ENCODE measurements at regions not wholly inside any gene's neighbourhood (a gene's known extent, or its start where the extent isn't known, plus 50 kb on each side); places are given as distances from the start of the nearest gene placed in this dataset.
A peak's percentile ranks its signal among the peaks of the same experiment; 100 is the strongest.
"Not testable (repeated sequence)": the region's sequence is repeated elsewhere in the genome, so short reads cannot be mapped to it uniquely, and the experiment has no call there.

DNA sequence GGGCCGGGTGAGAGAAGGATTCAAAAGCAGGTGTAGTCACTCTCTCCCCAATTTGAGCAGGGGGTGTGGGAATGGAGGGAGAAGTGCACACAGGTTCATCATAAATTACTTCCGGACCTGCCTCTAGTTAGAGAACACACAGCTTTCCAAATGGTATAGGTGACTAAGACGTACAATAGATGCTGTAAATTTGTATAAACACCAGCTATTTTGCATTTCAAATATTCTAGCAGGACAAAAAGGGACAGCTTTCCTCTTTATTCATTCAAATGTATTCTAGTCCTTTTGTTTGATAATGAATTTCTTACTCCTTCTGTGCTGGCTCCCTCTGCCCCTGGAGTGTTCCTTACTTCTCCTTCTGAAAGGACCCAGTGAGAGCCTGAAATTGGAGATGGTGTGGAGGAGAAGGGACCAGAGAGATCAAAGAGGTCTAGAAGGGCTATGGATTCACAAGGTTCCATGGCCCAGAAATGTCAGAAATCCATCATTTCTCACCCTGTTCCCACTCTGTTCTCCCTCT, 53.2 kb upstream of the SH3BP4 start:
- no peak for DNase-seq (ENCODE audit: low read depth)

DNA sequence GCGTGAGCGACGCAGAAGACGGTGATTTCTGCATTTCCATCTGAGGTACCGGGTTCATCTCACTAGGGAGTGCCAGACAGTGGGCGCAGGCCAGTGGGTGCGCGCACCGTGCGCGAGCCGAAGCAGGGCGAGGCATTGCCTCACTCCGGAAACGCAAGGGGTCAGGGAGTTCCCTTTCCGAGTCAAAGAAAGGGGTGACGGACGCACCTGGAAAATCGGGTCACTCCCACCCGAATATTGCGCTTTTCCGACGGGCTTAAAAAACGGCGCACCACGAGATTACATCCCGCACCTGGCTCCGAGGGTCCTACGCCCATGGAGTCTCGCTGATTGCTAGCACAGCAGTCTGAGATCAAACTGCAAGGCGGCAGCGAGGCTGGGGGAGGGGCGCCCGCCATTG, 63.4 kb upstream of the SH3BP4 start:
- DNase-seq (ENCODE audit: low read depth): not testable (repeated sequence)

DNA sequence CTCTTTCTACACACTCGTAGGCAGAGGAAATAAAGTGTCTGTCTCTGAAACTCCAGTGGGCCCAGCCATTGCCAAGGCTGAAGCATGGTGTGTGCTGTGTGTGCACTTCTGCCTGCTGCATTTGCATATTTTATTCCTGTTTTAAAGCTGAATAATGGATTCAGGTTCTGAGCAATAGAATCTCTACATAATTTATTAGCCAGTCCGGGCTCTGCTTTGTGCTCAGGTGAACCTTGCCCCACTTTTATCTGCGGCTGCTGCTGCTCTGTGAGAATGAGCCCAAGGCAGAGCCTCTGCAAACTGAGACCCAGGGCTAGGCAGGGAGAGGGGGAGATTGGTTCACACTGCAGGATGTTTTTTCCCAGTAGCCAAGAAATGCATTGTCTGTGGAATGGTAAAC, 64.6 kb upstream of the SH3BP4 start:
- DNase-seq (ENCODE audit: low read depth): no peak

- DNase-seq (ENCODE audit: low read depth): no peak
These were observed 65.9 kb upstream of the SH3BP4 start for GRCh38 chr2:234885886-234886285.

DNA sequence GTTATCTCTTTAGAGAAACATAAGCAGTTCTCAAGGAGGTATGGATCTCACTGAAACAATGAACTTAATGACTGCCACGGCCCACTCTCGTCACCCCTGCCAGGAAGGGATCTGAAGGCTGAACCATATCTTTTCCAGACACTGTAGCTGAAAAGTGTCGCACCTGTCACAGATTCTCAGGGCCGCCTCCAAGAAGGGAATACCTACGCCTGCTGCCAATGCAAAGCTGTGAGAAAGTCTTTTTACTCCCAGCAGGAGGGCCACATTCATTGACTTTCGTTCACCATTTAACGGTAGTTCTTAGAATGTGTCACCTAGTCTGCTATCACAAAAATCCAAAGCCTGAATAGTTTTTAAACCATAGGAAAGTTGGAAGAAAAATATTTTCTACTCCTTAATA, 66.7 kb upstream of the SH3BP4 start:
- DNase-seq (ENCODE audit: low read depth): no peak

DNA sequence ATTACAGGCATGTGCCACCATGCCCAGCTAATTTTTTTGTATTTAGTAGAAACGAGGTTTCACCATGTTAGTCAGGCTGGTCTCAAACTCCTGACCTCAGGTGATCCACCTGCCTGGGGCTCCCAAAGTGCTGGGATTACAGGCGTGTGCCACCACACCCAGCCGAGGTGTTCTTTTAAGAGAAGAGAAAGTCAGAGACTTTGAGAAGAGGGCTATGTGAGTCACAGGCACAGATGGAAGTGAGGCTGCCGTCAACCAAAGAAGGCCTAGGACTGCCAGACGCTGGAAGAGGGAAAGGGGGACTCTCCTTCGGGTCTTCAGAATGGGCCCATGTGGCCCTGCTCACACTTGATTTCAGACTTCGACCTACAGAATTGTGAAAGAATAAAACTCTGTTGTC, 67.2 kb upstream of the SH3BP4 start:
- DNase-seq (ENCODE audit: low read depth): no peak

DNA sequence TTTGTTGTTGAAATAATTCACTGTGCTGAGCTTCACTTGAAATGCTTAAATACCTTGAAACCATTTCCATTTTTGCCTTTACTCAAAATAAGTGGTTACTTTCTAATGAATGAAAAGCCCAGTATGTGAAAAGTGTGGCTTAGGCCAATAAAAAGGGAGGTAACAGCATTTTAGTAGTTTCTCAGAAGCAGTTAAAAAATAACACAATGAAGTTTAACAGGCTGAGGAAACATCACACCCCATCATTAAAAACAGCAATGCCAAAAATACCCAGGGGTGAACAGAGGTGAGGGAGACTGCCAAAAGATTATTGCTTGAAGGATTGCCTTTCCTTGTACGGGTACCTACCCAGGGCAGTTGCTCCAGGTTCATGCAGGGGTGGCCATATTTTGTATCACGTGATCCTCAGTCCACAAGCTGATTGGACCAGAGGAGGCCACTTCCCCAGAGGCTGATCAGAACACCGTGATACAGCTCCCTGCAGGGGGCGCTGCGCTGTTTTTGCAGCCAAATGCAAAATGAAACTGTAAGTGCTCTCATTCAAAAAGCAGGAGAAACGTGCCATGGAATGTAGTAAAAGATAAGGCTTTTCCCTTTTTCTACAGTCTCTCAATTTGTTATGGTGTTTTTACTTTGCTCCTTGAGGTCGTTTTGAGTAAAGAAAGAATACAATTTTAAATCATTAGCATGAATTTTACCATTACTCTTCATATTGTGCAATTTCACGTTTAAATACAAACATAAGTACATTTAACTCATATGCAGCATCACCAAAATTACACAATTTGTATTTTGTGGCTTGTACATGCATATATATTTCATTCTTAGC, 70.2 kb upstream of the SH3BP4 start:
- peak; percentile 24 for DNase-seq (ENCODE audit: low read depth)

- DNase-seq (ENCODE audit: low read depth): no peak
These were observed 71.1 kb upstream of the SH3BP4 start for GRCh38 chr2:234880551-234881211.

GRCh38 chr2:234879671-234880455, 72.0 kb upstream of the SH3BP4 start:
- DNase-seq (ENCODE audit: low read depth): no peak

DNA sequence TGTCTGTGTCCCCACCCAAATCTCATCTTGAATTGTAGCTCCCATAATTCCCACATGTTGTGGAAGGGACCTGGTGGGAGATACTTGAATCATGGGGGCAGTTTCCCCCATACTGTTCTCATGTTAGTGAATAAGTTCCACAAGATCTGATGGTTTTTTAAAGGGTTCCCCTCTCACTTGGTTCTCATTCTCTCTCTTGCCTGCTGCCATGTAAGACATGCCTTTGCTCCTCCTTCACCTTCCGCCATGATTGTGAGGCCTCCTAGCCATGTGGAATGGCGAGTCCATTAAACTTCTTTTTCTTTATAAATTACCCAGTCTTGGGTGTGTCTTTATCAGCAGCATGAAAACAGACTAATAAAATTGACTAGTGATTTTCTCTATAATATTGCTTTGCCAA, 75.2 kb upstream of the SH3BP4 start:
- DNase-seq (ENCODE audit: low read depth): not testable (repeated sequence)

DNA sequence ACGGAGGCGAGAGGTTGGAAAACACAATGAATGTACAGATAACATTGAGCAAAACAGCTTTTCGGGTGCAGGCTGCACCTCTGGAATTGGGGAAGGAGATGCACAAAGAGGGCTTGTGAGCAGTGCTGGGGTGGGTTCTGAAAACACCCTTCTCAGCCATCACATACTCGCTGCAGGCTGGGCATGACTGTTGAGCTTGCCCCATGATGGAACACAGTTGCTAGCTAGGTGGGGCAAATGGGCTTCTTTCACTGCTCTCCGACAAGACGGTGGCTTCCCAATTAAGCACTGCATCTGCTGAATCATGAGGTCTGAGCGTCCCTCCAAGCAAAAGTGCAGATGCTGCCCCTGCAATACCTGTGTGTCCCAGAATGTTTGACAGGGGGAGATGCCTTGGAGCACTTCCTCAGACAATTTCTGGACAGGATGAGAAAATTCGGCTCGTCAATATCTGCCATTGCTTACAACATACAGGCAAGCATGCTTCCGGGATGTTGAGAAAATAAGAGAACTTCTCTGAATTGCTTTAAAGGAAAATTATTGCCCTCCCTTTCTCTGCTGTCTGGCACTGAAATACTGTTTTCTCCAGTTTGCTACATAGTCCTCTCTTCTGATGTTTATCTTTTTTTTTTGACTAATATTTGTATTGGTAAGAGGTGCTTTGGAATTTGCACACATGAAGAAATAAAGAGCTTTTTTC, 77.3 kb upstream of the SH3BP4 start:
- DNase-seq (ENCODE audit: low read depth): no peak

GRCh38 chr2:234873828-234874173, 78.0 kb upstream of the SH3BP4 start:
- no peak for DNase-seq (ENCODE audit: low read depth)

GRCh38 chr2:234873103-234873827, 78.6 kb upstream of the SH3BP4 start:
- no peak for DNase-seq (ENCODE audit: low read depth)

DNA sequence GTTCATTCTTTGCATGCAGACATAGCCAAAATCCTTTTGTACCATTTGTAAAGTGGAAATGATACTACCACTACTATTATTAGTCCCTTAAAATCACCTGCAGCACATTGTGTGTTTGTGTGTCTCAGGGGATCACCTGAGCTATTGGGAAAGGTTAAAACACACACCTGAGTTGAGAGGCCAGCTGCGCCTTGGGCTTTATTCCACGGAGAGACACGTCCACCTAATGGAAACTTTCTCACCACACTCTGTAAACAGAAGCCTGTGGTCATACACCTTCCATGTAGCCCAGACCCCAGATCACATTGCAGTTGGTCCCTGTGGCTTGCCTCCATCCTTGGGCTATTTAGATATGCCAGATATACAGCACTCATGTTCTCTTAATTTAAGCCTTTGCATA, 81.8 kb upstream of the SH3BP4 start:
- no peak for DNase-seq (ENCODE audit: low read depth)

DNA sequence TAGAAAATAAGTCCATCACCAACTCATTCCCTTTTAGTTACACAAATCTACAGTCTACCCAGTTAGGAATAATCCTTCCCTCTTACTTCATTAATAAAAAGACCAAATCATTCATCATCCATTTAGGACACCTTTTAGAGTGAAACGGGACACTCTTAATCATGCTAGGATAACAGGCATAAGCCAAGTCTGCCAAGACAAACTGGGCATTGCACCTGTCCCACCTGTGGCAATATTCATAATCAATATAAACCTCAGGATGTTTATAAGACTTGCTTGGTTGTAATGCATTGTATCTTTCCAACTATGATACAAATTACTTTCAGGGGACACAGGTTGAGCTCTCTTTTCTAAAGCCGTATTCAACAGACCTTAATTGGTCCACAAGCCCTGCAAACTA, 82.7 kb upstream of the SH3BP4 start:
- no peak for DNase-seq (ENCODE audit: low read depth)

DNA sequence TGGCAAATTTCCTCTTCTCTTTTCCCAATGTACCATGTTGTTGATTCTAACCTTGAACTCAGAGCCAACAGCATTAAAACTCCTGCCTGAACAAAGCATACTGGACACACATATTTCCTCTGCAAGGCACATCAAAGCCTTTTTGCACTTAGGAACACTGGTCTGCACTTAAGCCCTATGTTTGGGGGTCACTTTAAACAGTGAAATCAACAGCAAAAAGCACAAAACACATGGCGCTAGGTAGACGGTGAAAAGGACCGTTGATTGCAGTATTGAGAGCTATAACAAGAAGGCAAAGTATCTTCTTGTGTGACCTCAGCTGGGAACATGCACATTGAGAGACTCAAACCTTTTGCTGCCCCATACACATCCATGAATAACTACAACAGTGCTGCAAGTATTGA, 83.9 kb upstream of the SH3BP4 start:
- DNase-seq (ENCODE audit: low read depth): no peak

GRCh38 chr2:234865586-234865985, 86.2 kb upstream of the SH3BP4 start:
- no peak for DNase-seq (ENCODE audit: low read depth)

DNA sequence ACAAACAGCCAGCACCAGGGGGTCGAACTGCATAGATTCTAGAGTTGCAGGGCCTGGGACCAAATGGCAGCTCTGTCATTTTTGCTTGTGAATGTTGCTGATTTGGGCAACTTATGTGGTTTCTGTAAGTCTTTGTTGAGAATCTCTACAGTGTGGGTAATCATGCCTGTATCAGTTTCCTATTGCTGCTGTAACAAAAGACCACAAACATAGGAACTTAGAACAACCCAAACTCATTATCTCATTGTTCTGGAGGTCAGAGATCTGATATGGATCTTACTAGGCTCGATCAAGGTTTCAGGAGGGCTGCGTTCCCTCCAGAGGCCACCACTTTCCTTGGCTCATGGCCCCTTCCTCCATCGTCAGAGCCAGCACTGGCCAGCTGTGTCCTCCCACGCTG, 86.8 kb upstream of the SH3BP4 start:
- no peak for DNase-seq (ENCODE audit: low read depth)

- no peak for DNase-seq (ENCODE audit: low read depth)
These were observed 87.3 kb upstream of the SH3BP4 start for GRCh38 chr2:234864506-234864905.

DNA sequence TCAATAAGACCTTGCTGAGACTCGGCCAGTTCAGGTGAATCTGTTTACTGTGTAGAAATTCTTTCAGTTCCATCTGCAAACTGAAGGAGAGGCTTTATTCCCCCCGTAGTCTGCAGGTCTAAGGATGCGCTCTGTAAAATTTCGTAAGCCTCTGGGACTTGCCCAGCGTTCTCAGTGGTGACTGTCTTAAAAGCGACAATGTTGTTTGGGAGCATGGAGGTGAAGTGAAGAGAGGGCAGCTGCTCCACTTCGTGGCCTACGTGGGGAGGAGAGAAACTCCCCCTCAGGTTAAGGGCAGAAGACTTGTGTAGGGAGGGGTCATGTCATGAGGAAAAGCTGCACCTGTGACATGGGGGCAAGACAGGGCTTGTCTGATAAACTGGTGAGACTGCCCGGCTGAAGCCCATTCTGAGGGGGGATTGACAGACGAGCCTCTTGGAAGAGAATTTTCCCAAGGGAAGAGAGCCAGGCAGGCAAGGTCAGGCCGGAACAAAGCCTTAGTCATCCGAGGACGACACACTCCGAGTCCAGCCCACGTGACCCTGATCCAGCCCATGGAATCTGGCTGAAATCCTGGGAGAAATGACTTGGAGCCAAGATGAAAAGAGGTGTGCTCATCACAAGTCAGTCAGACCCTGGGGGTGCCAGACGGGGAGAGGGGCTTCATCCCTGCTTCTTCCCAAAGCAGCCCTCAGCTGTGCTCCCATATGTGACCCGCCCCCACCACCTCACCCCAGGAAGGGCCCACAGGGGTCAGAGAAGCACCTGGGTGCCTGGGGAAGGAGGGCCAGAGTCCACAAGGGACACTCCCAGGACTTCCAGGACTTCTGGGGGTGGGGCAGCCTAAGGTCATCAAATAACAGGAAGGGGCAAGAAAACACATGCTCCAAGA, 88.5 kb upstream of the SH3BP4 start:
- no peak for DNase-seq (ENCODE audit: low read depth)
